Fibroblast of skin of left biceps (primary cell): ENCODE measurements at regions not wholly inside any gene's neighbourhood (a gene's known extent, or its start where the extent isn't known, plus 50 kb on each side); places are given as distances from the start of the nearest gene placed in this dataset.

ENCODE experiments used
- DNase-seq, 2 experiments: peaks; one replicate each; pipeline ENCODE4 v3.0.0-alpha.2; 2013; ENCODE audit warnings: low read depth in 2 of 2

- DNase-seq: no peak
Measured at GRCh38 chr4:100130964-100131363, 59.3 kb downstream of the DDIT4L start.

GRCh38 chr4:100130491-100130890 is 59.8 kb downstream of the DDIT4L start:
- no peak for DNase-seq

GRCh38 chr4:100129774-100130173 is 60.5 kb downstream of the DDIT4L start:
- DNase-seq: no peak

- DNase-seq: no peak
Measured at GRCh38 chr4:100128338-100128737, 61.9 kb downstream of the DDIT4L start.

GRCh38 chr4:100124715-100125114 is 65.6 kb downstream of the DDIT4L start:
- DNase-seq: no peak

GRCh38 chr4:100118181-100118580 is 72.1 kb downstream of the DDIT4L start:
- DNase-seq: no peak

- DNase-seq: no peak
Measured at GRCh38 chr4:100117750-100118149, 72.5 kb downstream of the DDIT4L start.

GRCh38 chr4:100114909-100115308 is 75.4 kb downstream of the DDIT4L start:
- DNase-seq: no peak

- no peak for DNase-seq
Measured at GRCh38 chr4:100113732-100114131, 76.5 kb downstream of the DDIT4L start.

- no peak for DNase-seq
Measured at GRCh38 chr4:100113096-100113495, 77.2 kb downstream of the DDIT4L start.

GRCh38 chr4:100109921-100110320 is 80.3 kb downstream of the DDIT4L start:
- no peak for DNase-seq

- DNase-seq: no peak
Measured at GRCh38 chr4:100108869-100109268, 81.4 kb downstream of the DDIT4L start.

GRCh38 chr4:100106982-100107381 is 83.3 kb downstream of the DDIT4L start:
- no peak for DNase-seq

- DNase-seq: no peak
Measured at GRCh38 chr4:100103671-100104070, 86.6 kb downstream of the DDIT4L start.

GRCh38 chr4:100100985-100101384 is 89.3 kb downstream of the DDIT4L start:
- DNase-seq: no peak

- DNase-seq: no peak
Measured at GRCh38 chr4:100099746-100100145, 90.5 kb downstream of the DDIT4L start.

GRCh38 chr4:100098681-100099080 is 91.6 kb downstream of the DDIT4L start:
- DNase-seq: no peak

GRCh38 chr4:100098011-100098545 is 92.2 kb downstream of the DDIT4L start:
- DNase-seq: no peak

- DNase-seq: peak; percentile 37 to 39
Measured at GRCh38 chr4:100095729-100096595, 94.3 kb downstream of the DDIT4L start.

- DNase-seq: peak; percentile 41 to 43
Measured at GRCh38 chr4:100093091-100093866, 97.0 kb downstream of the DDIT4L start.

GRCh38 chr4:100087743-100088142 is 102.5 kb downstream of the DDIT4L start:
- no peak for DNase-seq

- peak; percentile 13 to 20 for DNase-seq
Measured at GRCh38 chr4:100086766-100087431, 103.4 kb downstream of the DDIT4L start.
